Breast epithelium (tissue), 4 donors: ENCODE measurements at regions not wholly inside any gene's neighbourhood (a gene's known extent, or its start where the extent isn't known, plus 50 kb on each side); places are given as distances from the start of the nearest gene placed in this dataset.

ENCODE experiments used
- DNase-seq, 2 donors: peaks; one replicate each; pipeline ENCODE4 v3.0.0-alpha.2; 2019; ENCODE audit warnings: low spot score in 2 of 2
- H3K27ac ChIP-seq, 2 donors: fragments of 200-600 bp; sonication (generic) in 1 of 2; one replicate each; pipeline ENCODE4 v1.5.1; 2016 to 2019; ENCODE audit warnings: mild to moderate bottlenecking in 1 of 2
- H3K27me3 ChIP-seq, 2 donors: fragments of 200-600 bp; sonication (generic) in 1 of 2; one replicate each; pipeline versions ENCODE4 v1.5.1 to v1.6.0; 2017 to 2019; ENCODE audit warnings: control low read depth in 1 of 2, mild to moderate bottlenecking in 1 of 2
- H3K36me3 ChIP-seq: fragments of 200-600 bp; one replicate; pipeline ENCODE4 v1.5.1; 2019
- H3K4me1 ChIP-seq, 2 donors: fragments of 200-600 bp; sonication (generic); one replicate each; pipeline ENCODE4 v1.5.1; 2016 to 2019; ENCODE audit warnings: control low read depth in 1 of 2
- H3K4me3 ChIP-seq, 3 donors: fragments of 200-600 bp; sonication (generic); 1 replicate in 2 of 3; 2 replicates in 1 of 3; pipeline ENCODE4 v1.5.1; 2016 to 2019; ENCODE audit warnings: mild to moderate bottlenecking in 3 of 3, moderate library complexity in 2 of 3
- H3K9me3 ChIP-seq, 2 donors: fragments of 200-600 bp; sonication (generic) in 1 of 2; one replicate each; pipeline ENCODE4 v1.5.1; 2016 to 2019; ENCODE audit warnings: control low read depth in 1 of 2
- CTCF ChIP-seq, 3 donors: fragments of 450-650 bp; IDR thresholded peaks; one replicate each; pipeline ENCODE4 v1.5.1; 2016 to 2017; ENCODE audit warnings: antibody characterized with exemption in 3 of 3, mild to moderate bottlenecking in 3 of 3, moderate library complexity in 3 of 3
- POLR2A ChIP-seq: fragments of 450-650 bp; IDR thresholded peaks from one replicate; pipeline ENCODE4 v1.6.1; 2016; ENCODE audit warnings: antibody characterized with exemption, mild to moderate bottlenecking, moderate library complexity
- POLR2AphosphoS5 ChIP-seq, 3 donors: sonication (generic); formaldehyde crosslinking; IDR thresholded peaks; one replicate each; pipeline ENCODE4 v1.6.1; 2017; ENCODE audit warnings: antibody characterized with exemption in 3 of 3
- intact Hi-C: fragments of 100-400 bp; cut with DNase I; formaldehyde crosslinking; loops from one replicate; pipeline ENCODE4 v1.15.1; 2023; ENCODE audit warnings: low total_unique reads

GRCh38 chr1:238619652-238620051, 728.9 kb upstream of the ZP4 start:
- no peak overlapping the region for H3K27ac ChIP-seq
- H3K9me3 ChIP-seq: no peaks in the 10 kb centered on the region
- no peak overlapping the region for H3K4me3 ChIP-seq
- no peaks in the 10 kb centered on the region for H3K36me3 ChIP-seq
- intact Hi-C loops: no loop called here
- TF ChIP-seq POLR2A: no peak
- no peak for TF ChIP-seq CTCF (IDR thresholded peaks at IDR 0.05)
- no peak for TF ChIP-seq POLR2AphosphoS5 (IDR thresholded peaks at IDR 0.05)
- no peak for DNase-seq
- H3K4me1 ChIP-seq: no peaks in the 10 kb centered on the region
- H3K27me3 ChIP-seq: no peaks in the 10 kb centered on the region

- Histone ChIP-seq H3K9me3 (no peaks in the 10 kb centered on the region), H3K27ac (no peak overlapping the region), H3K36me3 (no peaks in the 10 kb centered on the region), H3K4me3 (no peak overlapping the region), H3K27me3 (no peaks in the 10 kb centered on the region), H3K4me1 (no peaks in the 10 kb centered on the region)
- DNase-seq: no peak
- intact Hi-C loops: no loop called here
- TF ChIP-seq POLR2A: no peak
- no peak for TF ChIP-seq CTCF (IDR thresholded peaks at IDR 0.05)
- no peak for TF ChIP-seq POLR2AphosphoS5 (IDR thresholded peaks at IDR 0.05)
Measured at GRCh38 chr1:238611406-238611805, 720.7 kb upstream of the ZP4 start.

- no peak overlapping the region for H3K27ac ChIP-seq
- no peak for DNase-seq
- no peak overlapping the region for H3K4me3 ChIP-seq
- TF ChIP-seq POLR2AphosphoS5 (IDR thresholded peaks at IDR 0.05): no peak
- TF ChIP-seq CTCF (IDR thresholded peaks at IDR 0.05): no peak
- no peak for TF ChIP-seq POLR2A
- intact Hi-C loops: no loop called here
- H3K27me3 ChIP-seq: no peaks in the 10 kb centered on the region
- no peaks in the 10 kb centered on the region for H3K9me3 ChIP-seq
- no peaks in the 10 kb centered on the region for H3K36me3 ChIP-seq
- H3K4me1 ChIP-seq: no peaks in the 10 kb centered on the region
Measured at GRCh38 chr1:238608144-238608543, 717.4 kb upstream of the ZP4 start.

GRCh38 chr1:238606896-238607295, 716.2 kb upstream of the ZP4 start:
- TF ChIP-seq CTCF (IDR thresholded peaks at IDR 0.05): no peak
- no peak for TF ChIP-seq POLR2A
- TF ChIP-seq POLR2AphosphoS5 (IDR thresholded peaks at IDR 0.05): no peak
- no peaks in the 10 kb centered on the region for H3K4me1 ChIP-seq
- no peak overlapping the region for H3K4me3 ChIP-seq
- H3K27ac ChIP-seq: no peak overlapping the region
- H3K27me3 ChIP-seq: no peaks in the 10 kb centered on the region
- no peak for DNase-seq
- H3K36me3 ChIP-seq: no peaks in the 10 kb centered on the region
- intact Hi-C loops: no loop called here
- H3K9me3 ChIP-seq: no peaks in the 10 kb centered on the region

GRCh38 chr1:238606457-238606856, 715.7 kb upstream of the ZP4 start:
- intact Hi-C loops: no loop called here
- Histone ChIP-seq H3K27me3 (no peaks in the 10 kb centered on the region), H3K4me1 (no peaks in the 10 kb centered on the region), H3K4me3 (no peak overlapping the region), H3K27ac (no peak overlapping the region), H3K36me3 (no peaks in the 10 kb centered on the region), H3K9me3 (no peaks in the 10 kb centered on the region)
- no peak for DNase-seq
- TF ChIP-seq POLR2A: no peak
- no peak for TF ChIP-seq POLR2AphosphoS5 (IDR thresholded peaks at IDR 0.05)
- no peak for TF ChIP-seq CTCF (IDR thresholded peaks at IDR 0.05)
